ENCODE measurements at regions not wholly inside any gene's neighbourhood (a gene's known extent, or its start where the extent isn't known, plus 50 kb on each side); places are given as distances from the start of the nearest gene placed in this dataset.

- Mint-ChIP-seq H3K4me3 (ENCODE audit: unreplicated experiment) (no peak overlapping the region), H3K9me3 (ENCODE audit: unreplicated experiment) (no peaks in the 10 kb centered on the region), H3K4me1 (ENCODE audit: low read depth, unreplicated experiment) (no peaks in the 10 kb centered on the region), H3K27me3 (ENCODE audit: low read depth, unreplicated experiment) (no peaks in the 10 kb centered on the region), H3K27ac (ENCODE audit: unreplicated experiment) (no peak overlapping the region), H3K36me3 (ENCODE audit: low read depth, unreplicated experiment) (no peaks in the 10 kb centered on the region)
- Histone ChIP-seq H3K9me3 (ENCODE audit: insufficient read depth, low read depth, low read length) (no peaks in the 10 kb centered on the region), H3K4me2 (ENCODE audit: low read length) (no peak overlapping the region), H3K36me3 (ENCODE audit: insufficient read depth, low read length) (no peaks in the 10 kb centered on the region), H3K4me1 (ENCODE audit: insufficient read depth, low read length) (no peaks in the 10 kb centered on the region), H3K27me3 (ENCODE audit: insufficient read depth, low read length) (no peaks in the 10 kb centered on the region), H3K79me2 (ENCODE audit: insufficient read depth, low read length) (no peaks in the 10 kb centered on the region), H3K27ac (ENCODE audit: low read depth, low read length) (no peak overlapping the region), H3K9ac (ENCODE audit: low read length) (no peak overlapping the region), H2AFZ (ENCODE audit: low read depth, low read length) (no peak overlapping the region), H3K4me3 (ENCODE audit: insufficient read depth, low read depth, low read length) (no peak overlapping the region), H4K20me1 (ENCODE audit: insufficient read depth, low read length) (no peaks in the 10 kb centered on the region)
- TF ChIP-seq EZH2 (IDR thresholded peaks at IDR 0.05; ENCODE audit: insufficient read depth, low read length), result no peak
- TF ChIP-seq, protein P1, sequence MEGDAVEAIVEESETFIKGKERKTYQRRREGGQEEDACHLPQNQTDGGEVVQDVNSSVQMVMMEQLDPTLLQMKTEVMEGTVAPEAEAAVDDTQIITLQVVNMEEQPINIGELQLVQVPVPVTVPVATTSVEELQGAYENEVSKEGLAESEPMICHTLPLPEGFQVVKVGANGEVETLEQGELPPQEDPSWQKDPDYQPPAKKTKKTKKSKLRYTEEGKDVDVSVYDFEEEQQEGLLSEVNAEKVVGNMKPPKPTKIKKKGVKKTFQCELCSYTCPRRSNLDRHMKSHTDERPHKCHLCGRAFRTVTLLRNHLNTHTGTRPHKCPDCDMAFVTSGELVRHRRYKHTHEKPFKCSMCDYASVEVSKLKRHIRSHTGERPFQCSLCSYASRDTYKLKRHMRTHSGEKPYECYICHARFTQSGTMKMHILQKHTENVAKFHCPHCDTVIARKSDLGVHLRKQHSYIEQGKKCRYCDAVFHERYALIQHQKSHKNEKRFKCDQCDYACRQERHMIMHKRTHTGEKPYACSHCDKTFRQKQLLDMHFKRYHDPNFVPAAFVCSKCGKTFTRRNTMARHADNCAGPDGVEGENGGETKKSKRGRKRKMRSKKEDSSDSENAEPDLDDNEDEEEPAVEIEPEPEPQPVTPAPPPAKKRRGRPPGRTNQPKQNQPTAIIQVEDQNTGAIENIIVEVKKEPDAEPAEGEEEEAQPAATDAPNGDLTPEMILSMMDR (IDR thresholded peaks at IDR 0.05; ENCODE audit: insufficient read depth, low read depth, low read length), result no peak
- DNase-seq (ENCODE audit: low read depth) (no peak), FAIRE-seq (no peak)
Observed at GRCh38 chr5:103953601-103954382, 391.2 kb upstream of the NUDT12 start.

GRCh38 chr5:103951776-103952175, 389.2 kb upstream of the NUDT12 start:
- Mint-ChIP-seq H3K4me3 (ENCODE audit: unreplicated experiment) (no peak overlapping the region), H3K36me3 (ENCODE audit: low read depth, unreplicated experiment) (no peaks in the 10 kb centered on the region), H3K9me3 (ENCODE audit: unreplicated experiment) (no peaks in the 10 kb centered on the region), H3K27ac (ENCODE audit: unreplicated experiment) (no peak overlapping the region), H3K4me1 (ENCODE audit: low read depth, unreplicated experiment) (no peaks in the 10 kb centered on the region), H3K27me3 (ENCODE audit: low read depth, unreplicated experiment) (no peaks in the 10 kb centered on the region)
- no peaks in the 10 kb centered on the region for H3K36me3 ChIP-seq (ENCODE audit: insufficient read depth, low read length)
- DNase-seq (ENCODE audit: low read depth) (no peak), FAIRE-seq (no peak)
- no peak overlapping the region for H3K9ac ChIP-seq (ENCODE audit: low read length)
- no peaks in the 10 kb centered on the region for H3K9me3 ChIP-seq (ENCODE audit: insufficient read depth, low read depth, low read length)
- H3K4me2 ChIP-seq (ENCODE audit: low read length), result no peak overlapping the region
- H3K27ac ChIP-seq (ENCODE audit: low read depth, low read length), result no peak overlapping the region
- H4K20me1 ChIP-seq (ENCODE audit: insufficient read depth, low read length), result no peaks in the 10 kb centered on the region
- H2AFZ ChIP-seq (ENCODE audit: low read depth, low read length), result no peak overlapping the region
- TF ChIP-seq, protein P1 (IDR thresholded peaks at IDR 0.05; ENCODE audit: insufficient read depth, low read depth, low read length), result no peak
- TF ChIP-seq EZH2 (IDR thresholded peaks at IDR 0.05; ENCODE audit: insufficient read depth, low read length), result no peak
- H3K27me3 ChIP-seq (ENCODE audit: insufficient read depth, low read length), result no peaks in the 10 kb centered on the region
- H3K4me1 ChIP-seq (ENCODE audit: insufficient read depth, low read length), result no peaks in the 10 kb centered on the region
- H3K79me2 ChIP-seq (ENCODE audit: insufficient read depth, low read length), result no peaks in the 10 kb centered on the region
- no peak overlapping the region for H3K4me3 ChIP-seq (ENCODE audit: insufficient read depth, low read depth, low read length)

DNA sequence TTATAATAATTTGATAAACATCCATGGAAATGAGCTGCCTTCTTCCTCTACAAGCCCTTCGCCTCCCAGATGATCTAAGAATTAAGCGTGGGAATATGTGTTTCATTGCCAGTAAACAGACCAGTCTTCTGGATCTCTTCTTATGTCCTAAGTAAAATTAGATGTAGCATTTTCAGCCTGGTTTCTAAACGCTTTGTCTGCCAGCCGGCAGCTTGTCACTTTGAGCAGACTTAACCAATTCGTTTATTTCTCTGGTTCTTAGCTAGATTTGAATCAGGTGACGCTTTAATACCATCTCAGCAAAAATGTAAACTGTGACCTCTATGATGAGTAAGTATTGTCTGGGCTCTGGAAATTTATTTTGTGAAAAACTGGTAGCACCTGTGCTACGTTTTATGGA, 380.6 kb upstream of the NUDT12 start:
- Mint-ChIP-seq H3K36me3 (ENCODE audit: low read depth, unreplicated experiment) (no peaks in the 10 kb centered on the region), H3K27ac (ENCODE audit: unreplicated experiment) (no peak overlapping the region), H3K4me3 (ENCODE audit: unreplicated experiment) (no peak overlapping the region), H3K9me3 (ENCODE audit: unreplicated experiment) (no peaks in the 10 kb centered on the region), H3K4me1 (ENCODE audit: low read depth, unreplicated experiment) (no peaks in the 10 kb centered on the region), H3K27me3 (ENCODE audit: low read depth, unreplicated experiment) (no peaks in the 10 kb centered on the region)
- FAIRE-seq, result no peak
- Histone ChIP-seq H3K27ac (ENCODE audit: low read depth, low read length) (no peak overlapping the region), H3K9me3 (ENCODE audit: insufficient read depth, low read depth, low read length) (no peaks in the 10 kb centered on the region), H3K4me2 (ENCODE audit: low read length) (no peak overlapping the region), H3K36me3 (ENCODE audit: insufficient read depth, low read length) (no peaks in the 10 kb centered on the region), H3K4me3 (ENCODE audit: insufficient read depth, low read depth, low read length) (no peak overlapping the region), H3K4me1 (ENCODE audit: insufficient read depth, low read length) (no peaks in the 10 kb centered on the region), H4K20me1 (ENCODE audit: insufficient read depth, low read length) (no peaks in the 10 kb centered on the region), H3K79me2 (ENCODE audit: insufficient read depth, low read length) (no peaks in the 10 kb centered on the region), H3K9ac (ENCODE audit: low read length) (no peak overlapping the region), H3K27me3 (ENCODE audit: insufficient read depth, low read length) (no peaks in the 10 kb centered on the region), H2AFZ (ENCODE audit: low read depth, low read length) (no peak overlapping the region)
- DNase-seq (ENCODE audit: low read depth), result no peak
- no peak for TF ChIP-seq EZH2 (IDR thresholded peaks at IDR 0.05; ENCODE audit: insufficient read depth, low read length)
- TF ChIP-seq, protein P1 (IDR thresholded peaks at IDR 0.05; ENCODE audit: insufficient read depth, low read depth, low read length), result no peak

All from astrocyte (in vitro differentiated cells and primary cell).